Hepatocyte (in vitro differentiated cells): ENCODE measurements at regions not wholly inside any gene's neighbourhood (a gene's known extent, or its start where the extent isn't known, plus 50 kb on each side); places are given as distances from the start of the nearest gene placed in this dataset.
A peak's percentile ranks its signal among the peaks of the same experiment; 100 is the strongest.

ENCODE experiments used
- DNase-seq: peaks from one replicate; pipeline ENCODE4 v3.0.0-alpha.2; 2016; ENCODE audit warnings: low spot score
- H2AFZ ChIP-seq: fragments of 200-600 bp; sonication (generic); 2 replicates; pipeline ENCODE4 v1.6.0; 2016; ENCODE audit warnings: antibody characterized with exemption, mild to moderate bottlenecking
- H3K27ac ChIP-seq: fragments of 200-600 bp; sonication (generic); 2 replicates; pipeline ENCODE4 v1.5.1; 2016; ENCODE audit warnings: mild to moderate bottlenecking
- H3K27me3 ChIP-seq: fragments of 200-600 bp; sonication (generic); 2 replicates; pipeline ENCODE4 v1.6.1; 2016
- H3K36me3 ChIP-seq: fragments of 200-600 bp; sonication (generic); replicated peaks from 2 replicates; pipeline ENCODE4 v1.5.1; 2016; ENCODE audit warnings: low read depth; ENCODE audit not compliant: insufficient read depth
- H3K4me1 ChIP-seq: fragments of 200-600 bp; sonication (generic); 2 replicates; pipeline ENCODE4 v1.5.1; 2016; ENCODE audit warnings: mild to moderate bottlenecking, moderate library complexity; ENCODE audit not compliant: insufficient read depth
- H3K4me2 ChIP-seq: fragments of 200-600 bp; sonication (generic); 2 replicates; pipeline ENCODE4 v1.6.0; 2016
- H3K4me3 ChIP-seq: fragments of 200-600 bp; sonication (generic); 2 replicates; pipeline ENCODE4 v1.5.1; 2016; ENCODE audit warnings: mild to moderate bottlenecking
- H3K79me2 ChIP-seq: fragments of 200-600 bp; sonication (generic); 2 replicates; pipeline ENCODE4 v1.6.0; 2017; ENCODE audit warnings: mild to moderate bottlenecking
- H3K9me2 ChIP-seq: fragments of 200-600 bp; sonication (generic); replicated peaks from 2 replicates; pipeline ENCODE4 v1.6.0; 2017; ENCODE audit warnings: mild to moderate bottlenecking; ENCODE audit not compliant: insufficient read depth
- H3K9me3 ChIP-seq: fragments of 200-600 bp; sonication (generic); 2 replicates; pipeline ENCODE4 v1.5.1; 2016; ENCODE audit warnings: low read depth, mild to moderate bottlenecking
- H4K20me1 ChIP-seq: fragments of 200-600 bp; sonication (generic); 2 replicates; pipeline ENCODE4 v1.6.0; 2016; ENCODE audit warnings: mild to moderate bottlenecking; ENCODE audit not compliant: insufficient read depth, poor library complexity, severe bottlenecking
- CTCF ChIP-seq: fragments of 200-600 bp; sonication (generic); IDR thresholded peaks from 2 replicates; pipeline ENCODE4 v1.5.1; 2016; ENCODE audit warnings: antibody characterized with exemption, mild to moderate bottlenecking; ENCODE audit not compliant: poor library complexity
- EZH2 ChIP-seq: fragments of 200-600 bp; sonication (generic); IDR thresholded peaks from 2 replicates; pipeline ENCODE4 v1.6.1; 2016; ENCODE audit warnings: antibody characterized with exemption, mild to moderate bottlenecking, borderline replicate concordance
- EZH2phosphoT487 ChIP-seq: fragments of 200-600 bp; sonication (generic); IDR thresholded peaks from one replicate; pipeline ENCODE4 v1.6.1; 2018; ENCODE audit warnings: antibody characterized with exemption, mild to moderate bottlenecking, low read depth, moderate library complexity; ENCODE audit not compliant: unreplicated experiment, severe bottlenecking
- WGBS: methylation state at CpG from one replicate; pipeline ENCODE4 v1.1.6; 2016; ENCODE audit warnings: low lambda C conversion rate; ENCODE audit errors: missing lambda C conversion rate; 5-methylcytosine and 5-hydroxymethylcytosine counted together

DNA sequence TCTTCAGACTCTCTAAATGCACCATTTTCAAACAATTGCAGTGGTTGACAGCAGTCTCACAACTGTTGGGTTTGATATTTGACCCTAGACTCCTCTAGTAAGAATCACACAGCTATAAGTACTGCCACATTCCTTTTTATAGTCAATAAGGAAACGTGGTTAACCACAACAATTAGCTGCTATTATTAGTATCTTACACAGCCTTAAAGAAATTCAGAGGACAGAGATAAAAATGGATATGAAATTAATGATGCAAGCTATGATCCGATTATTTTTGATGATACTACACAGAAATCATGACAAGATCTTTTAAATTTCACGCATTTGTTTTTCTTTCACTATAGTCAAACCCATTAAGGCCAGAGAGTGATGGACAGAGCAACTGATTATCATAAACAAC lies 288.6 kb upstream of the C9orf72 start:
- TF ChIP-seq EZH2phosphoT487 (no peak), CTCF (no peak), EZH2 (no peak)
- Histone ChIP-seq H3K4me1 (no peaks in the 10 kb centered on the region), H3K4me2 (no peak overlapping the region), H3K79me2 (no peaks in the 10 kb centered on the region), H3K9me2 (no peaks in the 10 kb centered on the region), H3K36me3 (no peaks in the 10 kb centered on the region), H3K27me3 (no peaks in the 10 kb centered on the region), H4K20me1 (no peaks in the 10 kb centered on the region), H3K27ac (no peak overlapping the region), H2AFZ (no peak overlapping the region), H3K9me3 (no peaks in the 10 kb centered on the region), H3K4me3 (no peak overlapping the region)
- no peak for DNase-seq
- 65% methylated on average over 3 of the region's 3 CpGs for WGBS

DNA sequence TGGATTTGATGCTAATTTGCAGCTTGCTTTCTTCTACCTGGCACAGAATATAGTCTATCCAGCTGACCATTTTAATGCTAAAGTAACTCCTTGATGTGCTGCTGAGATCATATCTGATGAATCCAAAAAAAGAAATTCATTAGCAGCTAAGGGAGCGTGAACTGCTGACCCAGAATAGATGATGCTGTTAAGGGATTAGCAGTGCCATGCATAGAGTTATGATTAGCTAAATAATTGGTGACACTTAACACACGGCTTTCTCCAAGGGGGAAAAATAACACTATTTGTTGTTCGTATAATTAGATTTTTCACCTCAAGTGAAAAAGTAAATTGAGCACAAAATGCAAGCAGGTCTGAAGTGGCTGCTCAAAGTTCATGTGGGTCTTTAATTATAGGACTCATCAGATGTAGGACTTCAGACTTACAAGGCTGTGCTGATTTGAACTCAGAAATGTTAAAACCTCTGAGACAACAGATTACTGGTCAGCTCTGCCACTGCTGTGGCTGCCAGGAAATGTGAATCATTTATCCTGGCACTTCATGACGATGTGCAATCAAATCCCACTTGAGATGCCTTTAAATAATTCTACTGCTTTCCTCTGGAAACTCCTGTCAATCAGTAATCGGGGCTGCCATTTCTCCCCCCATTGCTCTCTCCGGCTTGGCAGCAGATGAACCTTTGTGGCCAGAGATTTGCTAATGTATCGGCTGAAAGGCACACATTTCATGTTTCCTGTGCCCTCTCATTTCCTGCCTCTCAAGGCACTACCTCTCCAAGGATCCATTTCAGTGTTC lies 291.6 kb upstream of the C9orf72 start:
- H3K36me3 ChIP-seq, result no peaks in the 10 kb centered on the region
- H2AFZ ChIP-seq, result no peak overlapping the region

DNA sequence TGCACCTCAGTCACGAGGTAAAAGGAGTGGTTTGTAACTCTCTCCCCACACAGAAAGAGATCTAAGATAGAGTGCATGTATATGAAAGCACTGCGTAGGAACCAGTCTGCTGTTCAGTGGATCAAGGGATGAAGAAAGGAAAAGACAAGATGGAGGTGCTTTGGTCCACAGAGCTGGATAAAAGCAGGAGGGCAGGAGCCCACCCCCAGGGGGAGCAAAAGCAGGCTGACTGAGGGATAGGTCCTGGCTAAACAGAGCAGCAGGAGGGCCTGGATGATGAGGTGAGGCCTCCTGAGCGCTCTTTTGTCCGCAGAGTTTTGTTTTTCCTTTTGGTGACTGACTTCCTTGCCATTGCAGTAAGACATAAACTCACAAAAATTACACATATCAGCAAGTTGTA lies 293.5 kb upstream of the C9orf72 start:
- TF ChIP-seq CTCF, result no peak
- no peak for TF ChIP-seq EZH2
- no peak for TF ChIP-seq EZH2phosphoT487
- 95% methylated on average over 4 of the region's 4 CpGs for WGBS

More for the DNA sequence above, 291.6 kb upstream of the C9orf72 start:
- no peak overlapping the region for H3K4me3 ChIP-seq
- H3K4me1 ChIP-seq, result no peaks in the 10 kb centered on the region
- WGBS, result 57% methylated on average over 7 of the region's 7 CpGs
- no peaks in the 10 kb centered on the region for H3K9me2 ChIP-seq
- no peak overlapping the region for H3K27ac ChIP-seq
- no peak for TF ChIP-seq EZH2phosphoT487
- H4K20me1 ChIP-seq, result no peaks in the 10 kb centered on the region
- no peaks in the 10 kb centered on the region for H3K9me3 ChIP-seq
- no peaks in the 10 kb centered on the region for H3K27me3 ChIP-seq
- no peak for DNase-seq
- H3K79me2 ChIP-seq, result no peaks in the 10 kb centered on the region
- no peak overlapping the region for H3K4me2 ChIP-seq

DNA sequence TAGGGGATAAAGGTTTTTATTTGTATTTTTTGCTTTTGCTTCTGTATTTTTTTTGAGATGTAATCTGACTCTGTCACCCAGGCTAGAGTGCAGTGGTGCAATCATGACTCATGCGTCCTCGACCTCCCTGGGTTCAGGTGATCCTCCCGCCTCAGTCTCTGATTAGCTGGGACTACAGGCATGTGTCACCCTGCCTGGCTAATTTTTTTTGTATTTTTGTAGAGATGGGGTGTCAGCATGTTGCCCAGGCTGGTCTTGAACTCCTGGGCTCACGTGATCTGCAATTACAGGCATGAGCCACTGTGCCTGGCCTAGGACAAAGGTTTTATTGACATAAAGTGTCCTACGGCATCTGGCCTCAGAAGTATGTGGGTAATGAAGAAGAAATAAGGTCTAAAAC lies 297.1 kb upstream of the C9orf72 start:
- no peaks in the 10 kb centered on the region for H4K20me1 ChIP-seq
- H3K4me3 ChIP-seq, result no peak overlapping the region
- H2AFZ ChIP-seq, result no peak overlapping the region
- no peaks in the 10 kb centered on the region for H3K36me3 ChIP-seq
- peak; percentile 33 for DNase-seq
- H3K79me2 ChIP-seq, result no peaks in the 10 kb centered on the region
- H3K27ac ChIP-seq, result no peak overlapping the region
- no peaks in the 10 kb centered on the region for H3K27me3 ChIP-seq
- TF ChIP-seq EZH2, result no peak
- no peak for TF ChIP-seq EZH2phosphoT487
- TF ChIP-seq CTCF, result no peak
- 73% methylated on average over 5 of the region's 5 CpGs for WGBS
- no peak overlapping the region for H3K4me2 ChIP-seq
- H3K9me3 ChIP-seq, result no peaks in the 10 kb centered on the region
- H3K4me1 ChIP-seq, result no peaks in the 10 kb centered on the region
- no peaks in the 10 kb centered on the region for H3K9me2 ChIP-seq

More for the DNA sequence above, 293.5 kb upstream of the C9orf72 start:
- no peaks in the 10 kb centered on the region for H3K79me2 ChIP-seq
- H3K4me3 ChIP-seq, result no peak overlapping the region
- no peaks in the 10 kb centered on the region for H4K20me1 ChIP-seq
- H3K9me2 ChIP-seq, result no peaks in the 10 kb centered on the region
- H3K27ac ChIP-seq, result no peak overlapping the region
- H3K4me1 ChIP-seq, result no peaks in the 10 kb centered on the region
- no peaks in the 10 kb centered on the region for H3K36me3 ChIP-seq
- DNase-seq, result no peak
- H3K9me3 ChIP-seq, result no peaks in the 10 kb centered on the region
- no peak overlapping the region for H3K4me2 ChIP-seq
- H2AFZ ChIP-seq, result no peak overlapping the region
- H3K27me3 ChIP-seq, result no peaks in the 10 kb centered on the region
